ENCODE measurements at regions not wholly inside any gene's neighbourhood (a gene's known extent, or its start where the extent isn't known, plus 50 kb on each side); places are given as distances from the start of the nearest gene placed in this dataset.

GRCh38 chrY:19055232-19056137 is 281.9 kb upstream of the HSFY2 start:
- no peak for TF ChIP-seq CTCF (IDR thresholded peaks at IDR 0.05)
- H3K9me3 ChIP-seq = no peaks in the 10 kb centered on the region
- H3K27ac ChIP-seq = peak overlapping the region in 1 of 2 donors; percentile 60
- no peaks in the 10 kb centered on the region for H3K27me3 ChIP-seq (replicated peaks; ENCODE audit: insufficient read depth)
- H3K36me3 ChIP-seq = no peaks in the 10 kb centered on the region
- no peak overlapping the region for H3K4me3 ChIP-seq
- ATAC-seq (ENCODE audit: insufficient number of reproducible peaks, low FRiP score, low read depth) = no peak
- DNase-seq (ENCODE audit: low spot score) = no peak
- H3K4me1 ChIP-seq (ENCODE audit: control insufficient read depth in 1 of 2, low read depth in 2 of 2) = peaks cover 0 to 18% of the 10 kb centered on the region in 2 donors

DNA sequence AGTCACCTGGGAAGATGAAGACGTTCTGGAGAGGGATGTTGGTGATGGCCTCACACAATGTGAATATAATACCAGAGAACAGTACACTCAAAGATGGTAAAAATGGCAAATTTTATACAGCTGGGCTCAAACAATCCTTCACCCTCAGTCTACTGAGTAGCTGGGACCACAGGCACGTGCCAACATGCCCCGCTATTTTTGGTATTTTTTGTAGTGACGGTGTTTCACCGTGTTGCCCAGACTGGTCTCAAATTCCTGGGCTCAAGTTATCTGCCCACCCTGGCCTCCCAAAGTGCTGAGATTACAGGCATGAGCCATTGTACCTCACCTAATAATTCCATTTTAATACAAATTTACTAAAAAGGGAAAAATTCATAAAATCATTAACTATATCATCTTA is 280.3 kb upstream of the HSFY2 start:
- TF ChIP-seq CTCF (IDR thresholded peaks at IDR 0.05) = no peak
- H3K36me3 ChIP-seq = no peaks in the 10 kb centered on the region
- H3K4me1 ChIP-seq (ENCODE audit: control insufficient read depth in 1 of 2, low read depth in 2 of 2) = peaks cover 0 to 18% of the 10 kb centered on the region in 2 donors
- no peak overlapping the region for H3K27ac ChIP-seq
- H3K27me3 ChIP-seq (replicated peaks; ENCODE audit: insufficient read depth) = no peaks in the 10 kb centered on the region
- ATAC-seq (ENCODE audit: insufficient number of reproducible peaks, low FRiP score, low read depth) = no peak
- no peaks in the 10 kb centered on the region for H3K9me3 ChIP-seq
- no peak overlapping the region for H3K4me3 ChIP-seq
- no peak for DNase-seq (ENCODE audit: low spot score)

GRCh38 chrY:19051021-19051420 is 277.5 kb upstream of the HSFY2 start:
- H3K4me3 ChIP-seq = no peak overlapping the region
- H3K27me3 ChIP-seq (replicated peaks; ENCODE audit: insufficient read depth) = no peaks in the 10 kb centered on the region
- H3K36me3 ChIP-seq = no peaks in the 10 kb centered on the region
- no peak for DNase-seq (ENCODE audit: low spot score)
- no peak for ATAC-seq (ENCODE audit: insufficient number of reproducible peaks, low FRiP score, low read depth)
- H3K27ac ChIP-seq = no peak overlapping the region
- peaks cover 0 to 14% of the 10 kb centered on the region in 2 donors for H3K4me1 ChIP-seq (ENCODE audit: control insufficient read depth in 1 of 2, low read depth in 2 of 2)
- H3K9me3 ChIP-seq = no peaks in the 10 kb centered on the region
- TF ChIP-seq CTCF (IDR thresholded peaks at IDR 0.05) = no peak

DNA sequence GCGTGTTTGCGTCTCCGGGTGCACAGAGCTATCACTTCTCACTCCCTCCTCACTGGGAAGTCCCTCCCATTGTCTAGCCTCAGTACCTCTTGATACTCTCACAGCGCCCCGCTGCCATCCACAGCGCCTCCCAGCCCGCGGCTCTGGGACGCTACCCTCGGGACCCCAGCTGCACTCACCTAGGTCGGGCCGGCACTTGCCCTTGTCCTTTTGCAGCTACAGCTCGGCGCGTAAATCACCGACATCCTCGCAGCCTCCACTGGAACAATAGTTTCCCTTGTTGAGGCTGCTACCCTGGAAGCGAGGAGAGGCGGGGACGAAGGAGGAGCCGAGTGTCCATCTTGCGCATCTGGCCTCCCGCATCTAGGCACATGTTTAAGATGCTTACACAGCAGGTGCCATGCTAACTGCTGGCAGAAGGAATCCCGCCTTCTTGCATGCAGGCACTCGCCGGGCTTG is 269.5 kb upstream of the HSFY2 start:
- no peaks in the 10 kb centered on the region for H3K4me1 ChIP-seq (ENCODE audit: control insufficient read depth in 1 of 2, low read depth in 2 of 2)
- TF ChIP-seq CTCF (IDR thresholded peaks at IDR 0.05) = no peak

GRCh38 chrY:19042306-19042958 is 268.9 kb upstream of the HSFY2 start:
- H3K27me3 ChIP-seq (replicated peaks; ENCODE audit: insufficient read depth) = no peaks in the 10 kb centered on the region
- H3K27ac ChIP-seq = no peak overlapping the region
- no peak for DNase-seq (ENCODE audit: low spot score)
- H3K36me3 ChIP-seq = no peaks in the 10 kb centered on the region
- no peak overlapping the region for H3K4me3 ChIP-seq
- ATAC-seq (ENCODE audit: insufficient number of reproducible peaks, low FRiP score, low read depth) = no peak
- no peaks in the 10 kb centered on the region for H3K4me1 ChIP-seq (ENCODE audit: control insufficient read depth in 1 of 2, low read depth in 2 of 2)
- no peak for TF ChIP-seq CTCF (IDR thresholded peaks at IDR 0.05)
- H3K9me3 ChIP-seq = no peaks in the 10 kb centered on the region

More for the DNA sequence above, 269.5 kb upstream of the HSFY2 start:
- DNase-seq (ENCODE audit: low spot score) = no peak
- no peak overlapping the region for H3K27ac ChIP-seq
- no peaks in the 10 kb centered on the region for H3K9me3 ChIP-seq
- ATAC-seq (ENCODE audit: insufficient number of reproducible peaks, low FRiP score, low read depth) = no peak
- no peaks in the 10 kb centered on the region for H3K27me3 ChIP-seq (replicated peaks; ENCODE audit: insufficient read depth)
- H3K4me3 ChIP-seq = no peak overlapping the region
- no peaks in the 10 kb centered on the region for H3K36me3 ChIP-seq

Data from thoracic aorta (tissue), 2 donors.